ENCODE measurements at regions not wholly inside any gene's neighbourhood (a gene's known extent, or its start where the extent isn't known, plus 50 kb on each side); places are given as distances from the start of the nearest gene placed in this dataset.
"Not testable (repeated sequence)": the region's sequence is repeated elsewhere in the genome, so short reads cannot be mapped to it uniquely, and the experiment has no call there.

GRCh38 chr3:106083207-106083606, 214.4 kb upstream of the CBLB start:
- no peak for DNase-seq

DNA sequence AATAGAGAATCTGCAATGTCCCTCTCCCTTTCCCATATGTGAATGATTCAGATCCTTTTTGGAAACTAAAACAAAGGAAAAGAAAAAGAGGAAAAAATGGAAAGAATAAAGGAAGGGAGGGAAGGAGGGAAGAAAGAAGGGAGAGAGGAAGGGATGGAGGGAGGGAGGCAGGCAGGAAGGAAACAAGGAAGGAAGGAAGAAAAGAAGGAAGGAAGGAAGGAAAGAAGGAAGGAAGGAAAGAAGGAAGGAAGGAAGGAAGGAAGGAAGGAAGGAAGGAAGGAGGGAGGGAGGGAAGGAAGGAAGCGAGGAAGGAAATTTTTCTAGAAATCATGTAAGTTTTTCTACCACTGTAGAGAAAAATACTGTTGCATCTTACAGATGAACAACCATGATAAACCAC, 215.0 kb upstream of the CBLB start:
- no peak for DNase-seq

DNA sequence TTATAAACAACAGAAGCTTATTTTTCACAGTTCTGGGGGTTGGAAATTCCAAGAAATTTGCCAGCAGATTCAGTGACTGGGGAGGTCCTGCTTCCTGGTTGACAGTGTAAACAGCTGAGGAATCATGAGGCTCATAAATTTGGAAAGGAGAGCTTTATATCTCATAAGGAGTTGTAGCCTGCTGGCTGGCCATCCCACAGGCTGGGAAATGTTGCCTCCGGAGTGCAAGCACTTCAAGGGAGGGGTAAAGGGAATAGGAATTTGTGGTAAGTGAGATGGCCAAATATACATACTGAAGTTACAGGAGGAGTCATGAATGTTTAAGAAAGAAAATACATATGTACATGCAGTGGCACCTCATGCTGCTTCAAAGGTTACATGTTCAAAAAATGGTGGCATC, 217.2 kb upstream of the CBLB start:
- DNase-seq, result no peak

- no peak for DNase-seq
These were observed 217.8 kb upstream of the CBLB start for GRCh38 chr3:106086636-106087035.

- no peak for DNase-seq
These were observed 219.5 kb upstream of the CBLB start for GRCh38 chr3:106088304-106088703.

DNA sequence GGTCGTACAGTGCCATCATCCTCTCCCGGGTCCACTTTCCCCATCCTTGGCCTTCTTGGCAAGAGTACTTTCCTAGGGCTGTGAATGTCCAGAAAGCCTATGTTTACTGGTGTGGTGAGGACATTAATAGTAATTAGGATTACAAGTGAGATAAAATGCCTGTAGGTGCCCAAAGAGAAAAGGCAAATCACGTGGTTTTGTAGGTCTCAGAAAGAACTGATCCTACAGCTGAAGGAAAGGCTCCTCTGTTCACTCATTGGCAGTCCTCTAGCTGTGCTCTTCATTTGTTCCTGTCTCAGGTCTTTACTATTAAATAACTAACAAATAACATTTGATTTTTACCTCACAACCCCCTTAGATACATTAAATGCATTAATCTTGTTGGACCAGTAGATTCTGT, 220.1 kb upstream of the CBLB start:
- DNase-seq, result no peak

DNA sequence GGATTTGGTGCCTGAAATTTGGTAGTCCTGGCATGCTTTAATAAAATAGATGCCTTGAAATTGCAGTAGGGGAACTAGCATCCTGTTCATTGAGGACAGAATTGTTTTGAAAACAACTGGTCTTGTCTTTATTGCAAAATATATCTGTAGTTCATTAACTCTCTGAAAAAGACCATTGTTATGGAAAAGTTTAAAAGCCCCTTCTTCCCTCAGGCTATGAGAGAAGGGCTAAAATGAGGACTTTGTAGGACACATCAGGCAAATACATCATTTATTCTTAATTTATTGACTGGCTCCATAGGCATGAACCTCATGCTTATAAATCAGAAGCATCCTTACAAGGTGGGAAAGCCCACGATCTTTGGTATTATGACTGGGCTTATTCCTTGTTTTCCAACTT, 221.0 kb upstream of the CBLB start:
- no peak for DNase-seq

DNA sequence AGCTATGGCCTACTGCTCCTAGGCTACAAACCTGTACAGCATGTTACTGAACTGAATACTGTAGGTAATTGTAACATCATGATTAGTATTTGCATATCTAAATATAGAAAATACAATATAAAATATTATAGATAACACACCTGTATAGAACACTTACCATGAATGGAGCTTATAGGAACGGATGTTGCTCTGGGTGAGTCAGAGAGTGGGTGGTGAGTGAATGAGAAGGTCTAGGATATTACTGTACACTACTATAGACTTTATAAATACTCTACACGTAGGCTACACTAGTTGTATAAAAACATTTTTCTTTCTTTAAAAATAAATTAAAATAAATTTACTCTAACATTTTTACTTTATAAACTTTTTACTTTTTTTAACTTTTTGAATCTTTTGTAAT, 224.0 kb upstream of the CBLB start:
- DNase-seq, result no peak

DNA sequence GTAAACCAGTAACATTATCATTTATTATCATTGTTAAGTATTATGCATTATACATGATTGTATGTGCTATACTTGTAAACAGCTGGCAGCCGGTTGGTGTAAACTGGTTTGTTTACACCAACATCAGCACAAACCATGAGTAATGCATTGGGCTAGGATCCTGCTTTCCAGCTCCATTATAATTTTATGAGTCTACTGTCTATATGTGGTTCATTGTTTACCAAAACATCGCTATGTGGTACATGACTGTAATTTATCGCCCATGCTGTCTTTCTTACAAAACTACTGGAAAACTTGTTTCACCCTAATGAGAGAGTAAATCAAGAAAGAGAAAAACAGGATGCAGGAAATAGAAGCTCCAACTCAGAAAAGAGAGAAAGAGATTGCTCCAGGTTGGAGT, 224.8 kb upstream of the CBLB start:
- no peak for DNase-seq

GRCh38 chr3:106097817-106098435, 229.1 kb upstream of the CBLB start:
- no peak for DNase-seq

DNA sequence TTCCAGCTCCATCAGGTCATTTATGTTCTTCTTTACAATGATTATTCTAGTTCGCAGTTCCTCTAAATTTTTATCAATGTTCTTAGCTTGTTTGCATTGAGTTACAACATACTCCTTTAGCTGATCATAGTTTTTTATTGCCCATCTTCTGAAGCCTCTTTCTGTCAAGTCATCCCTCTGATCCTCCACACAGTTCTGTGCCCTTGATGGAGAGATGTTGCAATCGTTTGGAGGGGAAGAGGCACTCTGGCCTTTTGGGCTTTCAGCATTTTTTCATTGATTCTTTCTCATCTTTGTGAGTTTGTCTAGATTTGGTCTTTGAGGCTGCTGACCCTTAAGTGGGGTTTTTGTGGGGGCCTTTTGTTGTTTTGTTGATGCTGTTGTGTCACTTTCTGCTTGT, 234.6 kb upstream of the CBLB start:
- DNase-seq, result no peak

DNA sequence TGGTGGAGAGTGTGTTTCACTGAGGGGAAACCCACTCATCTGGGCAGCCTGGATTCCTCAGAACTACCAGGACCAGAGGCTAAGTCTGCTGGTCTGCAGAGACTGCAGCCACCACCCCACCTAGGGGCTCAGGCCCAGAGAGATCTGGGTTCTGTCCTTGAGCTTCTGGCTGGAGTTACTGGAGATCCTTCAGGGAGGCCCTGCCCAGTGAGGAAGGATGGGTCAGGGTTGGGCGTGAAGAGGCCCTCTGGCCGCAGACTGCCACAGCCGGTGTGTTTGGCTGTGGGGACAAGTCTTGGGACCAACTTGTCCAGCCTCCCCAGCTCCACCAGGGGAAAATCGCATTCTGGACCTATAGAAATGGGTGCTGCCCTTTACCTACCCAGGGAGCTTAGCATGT, 235.3 kb upstream of the CBLB start:
- DNase-seq, result no peak

- no peak for DNase-seq
These were observed 240.1 kb upstream of the CBLB start for GRCh38 chr3:106108925-106109324.

GRCh38 chr3:106112561-106112960, 243.7 kb upstream of the CBLB start:
- not testable (repeated sequence) for DNase-seq

DNA sequence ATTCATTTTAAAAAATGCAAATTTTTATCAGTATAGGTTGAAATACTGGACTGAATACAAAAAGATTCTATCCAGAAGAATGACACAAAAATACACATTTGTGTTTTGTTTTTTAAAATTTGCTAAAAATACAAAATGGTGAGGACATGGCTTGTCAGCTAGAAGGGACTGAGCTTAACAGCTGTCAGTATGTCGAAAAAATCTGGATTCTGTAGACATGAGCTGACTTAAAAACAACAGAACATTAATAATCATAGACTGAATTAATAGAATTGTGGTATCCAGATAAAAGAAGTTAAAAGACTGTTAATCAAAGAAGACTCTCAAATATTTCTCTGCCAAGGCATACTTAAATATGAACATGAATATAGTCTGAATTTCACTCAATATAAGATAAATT, 244.9 kb upstream of the CBLB start:
- DNase-seq, result no peak

- DNase-seq, result no peak
These were observed 245.4 kb upstream of the CBLB start for GRCh38 chr3:106114220-106114619.

DNA sequence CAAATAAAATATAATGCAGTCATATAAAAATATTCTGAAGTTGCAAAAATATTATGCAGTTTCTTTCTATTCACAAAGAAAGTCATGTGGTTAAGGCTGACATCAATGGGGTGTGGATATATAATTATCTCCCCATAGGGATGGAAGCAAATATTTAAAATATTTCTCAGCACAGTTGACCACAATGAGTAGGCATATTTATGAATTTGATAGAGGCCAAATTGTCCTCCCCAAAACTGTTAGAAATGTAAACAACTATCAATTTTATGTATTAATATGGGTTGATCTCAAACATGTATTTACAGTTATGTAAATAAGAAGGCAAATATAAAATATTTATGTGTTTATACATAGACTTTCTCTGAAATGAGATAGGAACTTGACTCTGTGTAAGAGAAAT, 246.0 kb upstream of the CBLB start:
- no peak for DNase-seq

DNA sequence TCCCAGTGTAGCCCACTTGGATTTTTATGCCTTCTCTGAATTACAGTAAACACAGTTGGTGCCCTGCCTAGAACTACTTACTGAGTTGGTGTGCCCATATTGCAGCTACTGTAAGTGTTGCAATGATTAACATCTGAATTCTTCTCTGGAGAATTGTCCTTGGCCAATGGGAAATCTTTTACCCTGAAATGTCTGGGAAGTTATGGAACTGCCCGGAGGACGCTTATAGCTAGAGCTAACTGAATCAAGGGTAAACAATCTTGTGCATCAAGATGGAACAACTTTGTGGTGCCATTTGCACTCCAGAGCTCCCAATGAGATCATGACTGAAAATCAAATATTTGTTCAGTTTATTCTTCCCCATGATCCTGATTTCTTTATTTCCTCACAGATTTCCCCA, 246.7 kb upstream of the CBLB start:
- no peak for DNase-seq

DNA sequence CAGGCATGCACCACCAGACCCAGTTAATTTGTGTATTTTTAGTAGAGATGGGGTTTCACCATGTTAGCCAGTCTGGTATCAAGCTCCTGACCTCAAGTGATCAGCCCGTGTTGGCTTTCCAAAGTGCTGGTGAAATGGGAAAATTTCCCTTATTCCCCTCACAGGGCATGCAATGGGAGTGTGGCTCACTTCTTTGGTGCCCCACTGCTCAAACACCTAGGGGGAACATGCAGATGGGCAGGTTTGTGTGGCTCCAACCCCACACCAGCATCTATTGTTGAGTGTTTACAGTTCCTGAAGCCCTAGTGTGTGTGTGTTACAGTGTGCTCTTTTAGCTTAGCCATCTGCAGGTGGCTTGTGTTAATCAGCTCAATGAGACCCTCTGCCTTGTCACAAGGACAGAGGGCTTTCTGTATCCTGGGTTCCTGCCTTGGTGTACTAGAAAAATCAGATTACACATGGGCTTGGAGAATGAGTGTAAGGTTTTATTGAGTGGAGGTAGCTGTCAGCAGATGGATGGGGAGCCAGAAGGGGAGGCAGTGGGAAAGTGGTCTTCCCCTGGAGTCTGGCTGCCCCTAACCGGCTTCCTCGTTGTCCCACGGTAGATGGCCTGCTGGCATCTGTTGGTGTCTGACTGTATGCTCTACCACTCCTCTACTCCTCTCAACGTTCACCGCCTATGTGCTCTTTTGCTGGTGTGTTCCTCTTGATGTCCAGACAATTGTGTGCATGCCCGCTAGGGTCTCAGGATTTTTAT, 248.1 kb upstream of the CBLB start:
- DNase-seq, result no peak

DNA sequence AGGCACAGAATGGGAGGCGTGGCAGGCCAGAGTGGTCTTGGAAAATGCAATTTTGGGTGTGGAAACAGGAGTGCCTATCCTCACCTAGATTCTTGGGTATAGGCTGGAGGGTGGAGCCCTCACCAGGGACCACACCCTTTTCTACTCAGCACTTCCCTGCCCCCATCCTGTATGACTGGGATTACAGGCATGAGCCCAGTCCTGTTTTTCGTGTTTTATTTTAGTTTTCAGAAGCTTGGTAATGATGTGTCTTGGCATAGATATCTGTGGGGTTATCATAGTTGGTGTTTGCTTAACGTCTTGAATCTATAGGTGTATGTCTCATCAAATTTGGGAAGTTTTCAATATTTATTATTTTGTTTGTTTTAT, 248.7 kb upstream of the CBLB start:
- no peak for DNase-seq

DNA sequence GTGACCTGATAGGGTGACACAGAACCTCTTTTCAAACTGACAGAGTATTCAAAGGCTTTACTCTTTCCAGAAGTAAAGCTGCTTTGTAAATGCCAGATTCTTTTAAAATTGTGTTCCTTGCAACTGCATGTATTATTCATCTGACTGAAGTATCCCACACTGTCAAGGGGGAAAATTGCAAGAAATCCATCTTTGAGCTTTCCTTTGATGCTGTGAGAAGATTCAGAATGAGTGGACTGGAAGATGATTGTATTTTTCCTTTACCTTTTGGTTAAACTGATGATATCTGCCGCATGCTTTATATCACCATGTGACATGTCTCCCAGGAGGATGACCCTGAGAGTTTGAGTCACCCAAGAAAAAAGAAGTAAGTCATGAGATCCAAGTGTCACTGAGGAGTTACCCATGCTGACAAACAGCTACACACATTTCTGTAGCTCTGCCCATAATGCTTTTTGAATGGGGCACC, 250.8 kb upstream of the CBLB start:
- DNase-seq, result no peak

DNA sequence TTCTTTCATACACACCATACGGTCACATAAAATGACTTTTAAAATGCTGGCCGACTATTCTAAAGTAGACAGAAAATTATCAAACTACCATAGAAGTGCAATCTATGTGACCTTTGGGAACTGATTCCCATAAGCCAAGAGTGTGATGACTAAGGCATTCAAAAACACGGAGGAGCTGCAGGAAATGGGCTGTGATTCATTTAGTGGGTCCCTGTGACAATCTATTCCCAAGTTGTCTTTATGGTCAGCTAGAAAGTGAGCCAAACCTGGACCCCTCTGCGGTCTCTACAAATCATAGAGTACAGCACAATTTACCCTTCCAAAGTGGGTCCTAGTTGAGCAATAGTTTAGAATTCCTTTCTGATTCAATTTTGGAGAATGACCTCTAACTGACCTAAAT, 251.5 kb upstream of the CBLB start:
- DNase-seq, result no peak

DNA sequence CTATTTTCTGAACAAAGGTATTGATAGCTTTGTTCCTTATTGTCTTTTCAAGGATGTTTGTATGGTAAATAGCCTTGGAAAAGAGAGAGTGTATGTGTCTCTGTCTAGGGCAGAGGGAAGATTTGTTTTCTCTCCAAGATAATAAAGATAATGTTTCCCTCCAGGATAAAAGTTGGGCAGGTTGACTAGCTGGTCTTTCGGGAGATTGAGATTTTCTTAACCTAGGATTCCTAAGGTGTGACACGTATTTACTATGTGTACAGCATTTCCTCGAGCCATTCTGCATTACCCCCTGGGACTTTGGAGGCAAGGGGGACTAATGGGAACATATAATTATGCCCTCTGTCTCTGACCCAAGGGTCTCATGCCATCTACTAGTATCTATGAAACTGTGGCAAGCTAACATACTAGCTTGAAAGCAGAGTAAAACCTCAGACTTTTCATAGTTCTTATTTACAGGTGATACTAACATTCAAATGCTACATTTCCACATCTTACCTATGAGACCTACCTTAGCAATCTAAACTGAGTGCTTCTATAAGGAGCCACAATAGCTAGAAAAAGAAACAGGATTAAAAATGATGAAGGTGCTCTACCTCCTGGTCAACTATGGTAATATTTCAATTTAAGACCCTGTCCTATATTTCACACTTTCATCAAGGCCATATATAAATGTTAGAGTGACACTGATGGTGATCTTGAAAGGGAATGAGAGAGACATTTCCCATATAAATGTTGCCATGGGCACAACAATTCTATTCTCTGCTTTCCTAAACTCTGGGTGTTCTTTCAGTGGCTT, 252.9 kb upstream of the CBLB start:
- DNase-seq, result no peak

GRCh38 chr3:106124818-106125217, 256.0 kb upstream of the CBLB start:
- no peak for DNase-seq
